Stomach smooth muscle (tissue), 2 donors: ENCODE measurements at regions not wholly inside any gene's neighbourhood (a gene's known extent, or its start where the extent isn't known, plus 50 kb on each side); places are given as distances from the start of the nearest gene placed in this dataset.

Experiments
- H3K27ac ChIP-seq: one replicate; pipeline ENCODE4 v1.7.0; 2013; ENCODE audit warnings: mild to moderate bottlenecking, low read length, inconsistent platforms
- H3K27me3 ChIP-seq, 2 donors: one replicate each; pipeline ENCODE4 v1.7.0; 2013; ENCODE audit warnings: low read length in 2 of 2; ENCODE audit not compliant: insufficient read depth in 2 of 2, control insufficient read depth in 1 of 2
- H3K36me3 ChIP-seq, 2 donors: one replicate each; pipeline ENCODE4 v1.7.0; 2013; ENCODE audit warnings: low read length in 2 of 2; ENCODE audit not compliant: control insufficient read depth in 2 of 2, insufficient read depth in 2 of 2
- H3K4me1 ChIP-seq: one replicate; pipeline ENCODE4 v1.7.0; 2013; ENCODE audit warnings: low read length; ENCODE audit not compliant: control insufficient read depth, insufficient read depth
- H3K4me3 ChIP-seq, 2 donors: one replicate each; pipeline ENCODE4 v1.7.0; 2013; ENCODE audit warnings: low read length in 2 of 2
- H3K9ac ChIP-seq, 2 donors: one replicate each; pipeline ENCODE4 v1.7.0; 2013; ENCODE audit warnings: low read length in 2 of 2, mild to moderate bottlenecking in 1 of 2
- H3K9me3 ChIP-seq, 2 donors: one replicate each; pipeline ENCODE4 v1.7.0; 2013; ENCODE audit warnings: low read length in 2 of 2; ENCODE audit not compliant: control insufficient read depth in 2 of 2
- donor health status: healthy.
- donor health status: Pancreatic carcinoma.

DNA sequence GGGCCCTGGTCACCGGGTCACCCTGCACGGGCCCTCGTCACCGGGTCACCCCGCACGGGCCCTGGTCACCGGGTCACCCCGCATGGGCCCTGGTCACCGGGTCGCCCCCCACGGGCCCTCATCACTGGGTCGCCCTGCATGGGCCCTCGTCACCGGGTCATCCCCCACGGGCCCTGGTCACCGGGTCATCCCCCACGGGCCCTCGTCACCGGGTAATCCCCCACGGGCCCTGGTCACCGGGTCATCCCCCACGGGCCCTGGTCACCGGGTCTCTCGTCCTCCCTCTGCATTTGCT, 77.6 kb downstream of the RIPK4 start:
- Histone ChIP-seq H3K9me3 (peaks cover 0 to 3% of the 10 kb centered on the region in 2 donors), H3K4me3 (no peak overlapping the region), H3K9ac (no peak overlapping the region), H3K27ac (no peak overlapping the region), H3K36me3 (no peaks in the 10 kb centered on the region), H3K4me1 (no peaks in the 10 kb centered on the region), H3K27me3 (peaks cover 6 to 11% of the 10 kb centered on the region in 2 donors)

DNA sequence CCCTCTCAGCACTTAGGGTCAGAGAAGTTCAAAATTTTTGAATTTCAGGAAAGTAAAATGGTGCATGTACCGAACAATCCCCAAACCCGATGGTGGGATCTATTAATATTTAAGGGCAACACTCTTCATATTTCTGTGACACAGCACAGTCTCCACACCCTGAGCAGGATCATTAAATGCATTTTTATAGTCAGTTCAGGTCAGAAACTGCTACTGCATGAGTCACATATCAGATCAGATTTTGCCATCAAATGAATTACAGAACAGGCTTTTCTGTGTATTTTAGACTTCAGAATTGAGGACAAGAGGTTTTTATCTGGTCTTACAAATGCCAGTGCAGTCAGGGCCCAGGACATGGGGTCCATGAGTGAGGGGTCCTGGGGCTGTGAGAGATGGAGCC, 79.2 kb downstream of the RIPK4 start:
- Histone ChIP-seq H3K27ac (no peak overlapping the region), H3K9ac (no peak overlapping the region), H3K27me3 (peaks cover 8 to 14% of the 10 kb centered on the region in 2 donors), H3K4me1 (no peaks in the 10 kb centered on the region), H3K9me3 (peaks cover 0 to 3% of the 10 kb centered on the region in 2 donors), H3K36me3 (no peaks in the 10 kb centered on the region), H3K4me3 (no peak overlapping the region)

DNA sequence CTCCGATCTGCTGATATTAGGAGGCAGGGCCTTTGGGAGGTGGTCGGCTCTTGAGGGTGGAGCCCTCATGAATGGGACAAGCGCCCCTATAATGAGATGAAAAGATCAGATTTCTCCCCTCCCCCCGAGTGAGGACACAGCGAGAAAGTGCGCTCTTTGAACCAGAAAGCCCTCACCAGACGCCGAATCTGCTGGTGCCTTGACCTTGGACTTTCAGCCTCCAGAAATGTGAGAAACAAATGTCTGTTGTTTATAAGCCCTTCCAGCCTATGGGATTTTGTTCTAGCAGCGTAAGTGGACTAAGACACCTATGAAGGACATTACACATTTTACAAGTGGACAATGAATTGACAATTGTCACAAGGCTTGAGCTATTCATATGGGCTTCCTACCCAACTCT, 80.2 kb downstream of the RIPK4 start:
- no peak overlapping the region for H3K27ac ChIP-seq
- peaks cover 0 to 3% of the 10 kb centered on the region in 2 donors for H3K9me3 ChIP-seq
- no peaks in the 10 kb centered on the region for H3K4me1 ChIP-seq
- H3K27me3 ChIP-seq: peaks cover 8 to 10% of the 10 kb centered on the region in 2 donors
- no peak overlapping the region for H3K4me3 ChIP-seq
- H3K36me3 ChIP-seq: no peaks in the 10 kb centered on the region
- H3K9ac ChIP-seq: no peak overlapping the region

DNA sequence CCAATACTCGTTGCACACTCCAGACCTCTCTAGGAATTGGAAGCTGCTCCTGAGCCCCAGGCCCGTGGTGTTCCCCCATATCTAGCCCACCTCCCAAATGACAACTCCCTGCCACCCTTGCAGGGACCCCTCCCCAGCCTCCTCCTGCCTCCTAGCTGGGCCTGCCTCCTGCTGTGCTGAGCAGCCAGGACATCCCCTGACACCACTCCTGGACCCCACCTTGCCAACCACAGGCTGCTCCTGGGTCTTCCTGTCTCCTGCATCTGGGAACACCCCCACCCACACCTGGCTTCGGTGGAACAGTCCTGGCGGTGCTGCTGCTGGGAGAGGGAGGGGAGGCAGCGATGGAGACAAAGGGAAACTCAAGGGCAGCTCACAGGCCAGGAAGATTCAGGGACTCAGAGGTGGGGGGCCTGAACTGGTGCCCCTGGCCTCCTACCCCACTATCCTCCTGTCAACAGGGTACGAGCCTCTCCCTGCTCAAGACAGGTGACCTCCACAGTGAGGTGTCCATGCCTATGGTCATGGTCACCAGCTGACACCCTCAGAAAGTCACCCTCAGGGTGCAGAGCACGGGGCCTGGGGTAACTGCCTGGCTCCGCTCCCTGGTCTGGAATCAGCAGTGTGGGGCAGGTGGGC, 81.2 kb downstream of the RIPK4 start:
- Histone ChIP-seq H3K36me3 (no peaks in the 10 kb centered on the region), H3K9me3 (no peaks in the 10 kb centered on the region), H3K4me3 (no peak overlapping the region), H3K27ac (no peak overlapping the region), H3K27me3 (peaks cover 3 to 8% of the 10 kb centered on the region in 2 donors), H3K9ac (no peak overlapping the region), H3K4me1 (no peaks in the 10 kb centered on the region)

DNA sequence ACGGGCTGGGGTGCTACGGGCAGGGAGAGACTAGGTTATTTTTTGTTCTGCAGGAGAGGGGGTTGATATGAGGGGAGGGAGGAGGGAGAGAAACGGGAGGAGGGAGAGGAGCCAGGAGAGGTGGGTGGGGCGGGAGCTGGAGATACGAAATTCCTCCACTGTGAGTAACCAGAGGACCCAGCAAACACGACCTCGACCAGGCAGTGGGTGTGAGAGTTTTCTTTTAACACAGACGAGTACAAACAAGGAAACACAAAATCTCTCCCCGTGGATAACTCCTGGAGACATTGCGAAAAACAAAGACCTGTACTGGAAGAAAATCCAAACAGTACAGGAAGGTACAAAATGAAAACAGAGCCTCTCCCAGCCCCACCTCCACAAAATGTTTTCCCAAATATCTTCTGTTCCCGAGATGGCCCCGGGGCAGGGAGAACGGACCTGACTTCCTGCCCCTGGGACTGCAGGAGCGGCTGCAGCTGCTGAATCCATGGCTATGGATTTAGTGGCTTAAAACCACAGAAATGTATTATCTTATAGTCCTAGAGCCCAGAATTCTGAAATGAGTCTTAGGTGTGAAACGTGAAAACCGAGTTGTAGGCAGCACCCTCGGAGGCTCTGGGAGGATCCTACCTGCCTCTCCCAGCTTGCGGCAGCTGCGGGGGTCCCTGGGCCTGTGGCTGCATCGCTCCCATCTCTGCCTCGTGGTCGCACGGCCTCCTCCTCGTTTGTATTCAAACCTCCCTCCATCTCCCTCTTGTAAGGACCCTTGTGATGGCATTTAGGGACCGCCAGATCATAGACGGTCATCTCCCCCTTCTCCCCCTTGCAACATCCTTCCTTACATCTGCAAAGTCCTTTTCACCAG, 82.2 kb downstream of the RIPK4 start:
- no peaks in the 10 kb centered on the region for H3K9me3 ChIP-seq
- no peak overlapping the region for H3K9ac ChIP-seq
- H3K4me3 ChIP-seq: no peak overlapping the region
- peaks cover 3 to 8% of the 10 kb centered on the region in 2 donors for H3K27me3 ChIP-seq
- H3K27ac ChIP-seq: no peak overlapping the region
- no peaks in the 10 kb centered on the region for H3K36me3 ChIP-seq
- H3K4me1 ChIP-seq: no peaks in the 10 kb centered on the region

DNA sequence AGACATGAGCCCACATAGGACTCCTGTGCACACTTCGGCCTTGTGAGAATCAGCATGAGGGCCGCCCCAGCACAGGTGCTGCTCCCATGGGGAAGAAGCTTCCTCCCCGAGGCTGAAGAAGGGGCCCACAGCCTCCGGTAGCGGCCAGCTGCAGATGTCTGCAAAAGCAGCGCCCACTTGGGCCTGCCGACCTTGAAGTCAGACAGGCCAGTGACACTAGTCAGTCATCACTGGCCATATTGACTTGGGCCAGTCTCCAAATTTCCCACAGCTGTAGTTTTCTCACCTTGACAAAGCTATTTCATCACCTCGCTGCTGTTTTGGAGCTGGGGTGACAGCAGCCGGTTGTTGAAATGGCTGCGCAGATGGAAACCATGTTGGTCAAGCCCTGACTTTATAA, 83.0 kb downstream of the RIPK4 start:
- Histone ChIP-seq H3K9me3 (no peaks in the 10 kb centered on the region), H3K36me3 (no peaks in the 10 kb centered on the region), H3K9ac (no peak overlapping the region), H3K4me3 (no peak overlapping the region), H3K4me1 (no peaks in the 10 kb centered on the region), H3K27ac (no peak overlapping the region), H3K27me3 (peaks cover 3 to 8% of the 10 kb centered on the region in 2 donors)

DNA sequence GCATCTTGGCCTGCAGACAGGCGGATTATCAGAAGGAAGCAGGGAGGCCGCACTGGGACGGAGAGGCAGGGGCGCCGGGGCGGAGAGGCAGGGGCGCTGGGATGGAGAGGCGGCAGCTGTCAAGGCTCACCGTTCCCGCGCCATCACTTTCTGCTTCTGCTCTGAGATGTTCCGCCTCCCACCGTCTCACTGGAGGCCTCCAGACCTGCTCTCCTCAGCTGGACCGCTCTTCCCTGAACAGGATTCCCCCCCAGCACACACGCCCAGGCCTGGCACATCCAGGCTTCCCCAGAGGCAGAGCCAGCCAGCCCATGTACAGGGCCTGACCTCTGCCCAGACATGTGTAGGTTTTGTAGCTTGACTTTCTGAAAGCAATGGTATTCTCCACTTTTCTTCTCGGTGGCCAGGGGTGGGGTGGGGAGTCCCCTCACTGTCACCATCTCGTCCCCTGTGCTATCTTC, 84.1 kb downstream of the RIPK4 start:
- Histone ChIP-seq H3K4me3 (no peak overlapping the region), H3K36me3 (no peaks in the 10 kb centered on the region), H3K27me3 (peaks cover 3 to 9% of the 10 kb centered on the region in 2 donors), H3K9ac (no peak overlapping the region), H3K9me3 (no peaks in the 10 kb centered on the region), H3K27ac (no peak overlapping the region), H3K4me1 (no peaks in the 10 kb centered on the region)

DNA sequence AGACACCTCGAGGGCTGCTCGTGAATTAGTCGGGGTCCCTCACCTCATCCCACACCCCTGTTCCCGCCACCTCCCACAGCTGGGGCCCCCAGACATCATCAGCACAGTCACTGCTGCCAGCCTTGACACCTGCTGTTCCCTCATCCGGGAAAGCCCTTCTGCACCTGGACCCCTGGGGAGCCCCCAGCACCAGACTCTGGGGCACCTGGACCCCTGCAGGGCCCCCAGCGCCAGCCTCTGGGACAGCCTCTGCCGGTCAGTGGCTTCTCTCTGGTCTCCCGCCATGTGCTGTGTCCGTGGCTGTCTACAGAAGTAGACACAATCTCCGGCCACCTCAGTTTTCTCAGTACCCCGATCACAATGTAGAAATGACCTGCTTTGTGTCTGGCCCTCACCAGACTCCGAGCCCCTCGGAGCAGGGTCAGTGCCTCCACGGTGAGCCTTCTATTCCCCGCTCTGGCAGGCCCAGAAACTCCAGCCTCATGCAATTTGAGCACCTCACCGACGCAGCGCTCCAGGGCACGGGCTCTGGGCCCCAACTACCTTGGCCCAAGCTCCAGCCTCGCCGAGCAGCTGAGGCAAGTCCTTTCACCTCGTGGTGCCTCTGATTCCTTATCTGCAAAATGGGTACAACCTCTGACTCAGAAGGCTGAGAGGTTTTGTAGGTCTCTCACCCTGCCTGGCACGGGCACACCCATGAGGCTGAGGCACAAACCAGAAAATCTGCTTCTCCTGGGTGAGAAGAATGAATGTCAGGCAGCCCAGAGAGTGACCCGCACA, 84.7 kb downstream of the RIPK4 start:
- Histone ChIP-seq H3K36me3 (no peaks in the 10 kb centered on the region), H3K4me1 (no peaks in the 10 kb centered on the region), H3K27ac (no peak overlapping the region), H3K4me3 (no peak overlapping the region), H3K27me3 (peaks cover 3 to 9% of the 10 kb centered on the region in 2 donors), H3K9ac (no peak overlapping the region), H3K9me3 (no peaks in the 10 kb centered on the region)

DNA sequence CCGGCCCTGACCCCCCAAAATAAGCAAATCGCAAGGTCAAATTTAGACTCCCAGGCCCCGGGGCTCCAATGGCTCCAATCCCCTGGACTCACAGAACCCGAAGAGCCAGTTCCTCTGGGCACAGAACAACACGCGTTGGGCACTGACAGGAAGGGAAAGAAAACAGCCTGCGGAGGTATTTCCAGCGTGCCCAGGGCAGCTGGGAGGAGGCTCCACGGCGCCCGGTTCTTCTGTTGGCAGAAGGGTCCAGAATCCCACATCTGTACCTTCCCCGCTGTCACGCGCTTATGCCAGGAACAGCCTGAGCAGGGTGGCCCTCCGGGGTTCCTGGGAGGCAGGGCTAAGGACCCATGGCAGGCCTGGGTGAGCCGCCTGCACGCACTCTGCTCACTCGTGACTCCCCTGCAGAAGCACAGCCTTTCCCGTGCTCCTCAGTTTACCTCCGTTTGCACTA, 85.5 kb downstream of the RIPK4 start:
- Histone ChIP-seq H3K4me3 (no peak overlapping the region), H3K4me1 (no peaks in the 10 kb centered on the region), H3K9me3 (no peaks in the 10 kb centered on the region), H3K27ac (no peak overlapping the region), H3K27me3 (peaks cover 3 to 7% of the 10 kb centered on the region in 2 donors), H3K9ac (no peak overlapping the region), H3K36me3 (no peaks in the 10 kb centered on the region)

DNA sequence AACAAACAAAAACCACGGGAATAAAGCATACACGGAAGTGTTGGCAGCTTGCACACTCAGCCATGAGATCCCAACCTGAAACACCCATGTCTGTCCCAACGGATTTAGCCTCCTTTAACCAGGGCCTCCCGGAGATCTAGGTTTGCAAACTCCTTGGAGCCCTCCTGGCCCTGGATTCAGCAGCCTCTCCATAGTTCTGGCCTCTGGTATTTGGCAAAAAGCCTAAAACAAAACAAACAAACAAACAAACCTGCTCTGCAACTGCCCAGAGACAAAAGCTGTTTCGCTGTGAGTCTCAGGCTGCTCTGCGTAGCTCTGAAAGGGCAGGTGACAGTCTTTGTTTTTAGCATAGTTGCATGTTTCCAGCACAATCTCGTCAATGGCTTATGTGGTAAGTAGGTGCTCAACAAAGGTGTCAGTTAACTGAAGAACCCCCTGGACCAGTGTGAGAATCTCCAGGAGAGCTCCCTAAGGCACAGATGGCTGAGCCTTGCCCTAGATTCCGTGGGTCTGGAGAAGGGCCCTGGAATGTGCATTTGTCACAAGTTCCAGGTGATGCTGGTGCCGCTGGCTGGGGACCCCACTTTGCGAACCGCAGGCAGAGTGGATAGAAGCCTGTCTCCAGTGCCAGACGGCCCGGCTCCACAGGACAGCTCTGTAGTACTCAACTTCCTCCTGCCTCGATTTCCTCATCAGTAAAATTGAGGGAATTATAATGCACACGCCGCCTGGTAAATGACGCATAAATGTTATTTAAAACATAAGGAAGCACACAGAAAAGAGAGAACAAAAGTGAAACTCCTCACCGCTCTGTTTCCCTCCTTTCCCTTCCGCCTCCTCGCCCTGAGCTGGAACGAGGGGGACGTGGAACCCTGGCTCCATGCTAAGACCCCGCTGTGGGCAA, 86.2 kb downstream of the RIPK4 start:
- Histone ChIP-seq H3K9me3 (no peaks in the 10 kb centered on the region), H3K4me1 (no peaks in the 10 kb centered on the region), H3K9ac (no peak overlapping the region), H3K27me3 (peaks cover 3 to 7% of the 10 kb centered on the region in 2 donors), H3K36me3 (no peaks in the 10 kb centered on the region), H3K27ac (no peak overlapping the region), H3K4me3 (no peak overlapping the region)
